GM21723 (cell line): ENCODE measurements at regions not wholly inside any gene's neighbourhood (a gene's known extent, or its start where the extent isn't known, plus 50 kb on each side); places are given as distances from the start of the nearest gene placed in this dataset.
"Not testable (repeated sequence)": the region's sequence is repeated elsewhere in the genome, so short reads cannot be mapped to it uniquely, and the experiment has no call there.

Experiments
- ATAC-seq: cut with Tn5 transposase; IDR thresholded peaks from one replicate; pipeline ENCODE4 v1.9.1; 2021; ENCODE audit warnings: mild to moderate bottlenecking, moderate library complexity; ENCODE audit not compliant: unreplicated experiment

DNA sequence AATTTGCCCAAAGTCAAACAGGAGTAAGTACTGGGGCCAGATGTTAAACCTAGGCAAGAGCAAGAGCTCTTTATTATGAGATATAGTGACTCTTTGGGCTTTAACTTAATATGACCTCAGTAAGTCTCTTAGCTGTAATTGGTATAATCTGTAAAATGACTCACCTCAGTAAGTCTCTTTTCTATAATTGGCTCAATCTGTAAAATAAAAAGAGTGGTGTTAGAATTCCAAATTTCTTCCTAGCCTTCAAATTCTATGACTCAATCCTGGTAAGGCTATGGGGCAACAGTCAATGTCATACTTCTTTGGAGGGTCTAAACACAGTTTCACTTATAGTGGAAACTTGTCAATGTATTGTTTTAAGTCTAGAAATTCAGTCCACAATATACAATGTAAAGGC is 1608.9 kb upstream of the PIK3C3 start:
- ATAC-seq: no peak

DNA sequence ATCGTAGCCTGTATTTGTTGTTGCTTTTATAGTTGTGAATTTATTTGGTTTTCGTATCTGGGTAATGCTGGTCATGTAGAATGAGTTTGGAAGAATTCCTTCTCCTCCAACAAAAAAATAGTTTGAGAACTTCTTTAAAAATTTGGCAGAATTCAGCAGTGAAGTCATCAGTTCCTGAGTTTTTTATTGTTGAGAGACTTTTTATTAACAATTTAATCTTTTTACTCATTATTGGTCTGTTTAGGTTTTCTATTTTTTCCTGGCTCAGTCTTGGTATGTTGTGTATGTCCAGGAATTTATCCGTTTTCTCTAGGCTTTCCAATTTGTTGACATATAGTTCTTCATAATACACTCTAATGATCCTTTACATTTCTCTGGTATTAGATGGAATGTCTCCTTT is 1613.3 kb upstream of the PIK3C3 start:
- ATAC-seq: no peak

DNA sequence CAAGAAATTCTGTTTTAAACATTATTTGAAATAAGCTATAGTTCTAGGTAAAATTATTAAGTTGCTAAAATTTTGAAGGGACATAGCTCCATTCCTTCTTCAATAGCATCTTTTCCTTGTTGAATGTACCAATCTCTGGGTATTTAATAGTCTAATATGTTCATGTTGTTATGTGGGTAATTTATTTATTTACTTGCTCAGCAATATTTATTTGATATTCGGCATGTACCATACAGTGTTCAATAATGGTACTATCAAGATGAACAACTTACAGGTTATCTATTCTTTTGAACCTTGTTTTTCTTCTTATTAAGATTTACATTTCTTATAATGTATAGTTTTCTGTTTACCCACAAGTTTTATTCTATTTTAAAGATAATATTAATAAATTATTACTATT is 1616.8 kb upstream of the PIK3C3 start:
- ATAC-seq: no peak

DNA sequence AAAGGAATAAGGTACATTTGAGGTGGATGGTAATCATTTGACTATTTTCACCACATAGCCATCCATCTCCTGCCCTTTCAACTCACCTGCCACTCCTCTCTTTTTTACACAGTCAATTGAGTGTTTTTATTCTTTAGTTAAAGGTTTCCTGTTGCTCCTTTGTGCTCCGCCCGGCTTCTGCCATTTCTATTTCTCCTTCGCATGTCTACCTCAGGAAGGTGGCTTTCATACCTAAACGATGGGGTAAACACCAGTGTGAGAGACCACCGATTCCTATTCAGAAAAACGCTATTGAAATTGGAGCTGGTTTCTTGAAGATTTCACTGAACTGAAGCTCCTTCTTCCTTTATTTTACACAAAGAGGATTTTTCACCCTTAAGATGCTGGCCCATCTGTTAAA is 1628.0 kb upstream of the PIK3C3 start:
- no peak for ATAC-seq

DNA sequence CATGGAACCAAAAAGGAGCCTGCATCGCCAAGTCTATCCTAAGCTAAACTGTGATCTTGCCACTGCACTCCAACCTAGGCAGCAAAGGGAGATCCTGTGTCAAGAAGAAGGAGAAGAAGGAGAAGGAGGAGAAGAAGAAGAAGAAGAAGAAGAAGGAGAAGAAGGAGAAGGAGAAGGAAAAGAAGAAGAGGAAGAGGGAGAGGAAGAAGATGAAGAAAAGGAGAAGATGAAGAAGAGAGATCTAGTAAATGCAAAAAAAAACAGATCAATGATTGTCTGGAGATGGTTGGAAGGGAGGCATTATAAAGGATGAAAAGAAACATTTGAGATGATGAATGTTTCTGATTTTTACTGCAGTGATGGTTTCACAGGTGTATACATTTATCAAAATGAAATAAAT is 1629.0 kb upstream of the PIK3C3 start:
- no peak for ATAC-seq

DNA sequence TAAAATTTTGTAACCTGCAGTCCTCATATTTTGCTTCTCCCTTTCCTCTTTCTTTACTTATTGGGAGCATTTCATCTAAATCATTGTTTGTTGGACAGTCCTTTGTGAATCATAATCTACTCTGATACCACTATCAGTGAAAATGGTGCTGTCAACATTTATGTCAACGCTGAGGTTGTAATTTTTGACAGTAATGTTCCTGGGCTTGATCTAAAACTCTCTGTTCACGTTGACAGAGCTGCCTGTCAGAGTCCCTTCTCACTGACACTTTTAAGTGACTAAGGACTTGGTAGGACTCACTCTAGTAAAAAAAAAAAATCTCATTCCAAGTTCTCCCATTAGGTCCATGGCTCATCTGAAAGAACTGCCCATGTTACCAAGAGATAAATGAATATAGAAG is 1640.8 kb upstream of the PIK3C3 start:
- no peak for ATAC-seq

DNA sequence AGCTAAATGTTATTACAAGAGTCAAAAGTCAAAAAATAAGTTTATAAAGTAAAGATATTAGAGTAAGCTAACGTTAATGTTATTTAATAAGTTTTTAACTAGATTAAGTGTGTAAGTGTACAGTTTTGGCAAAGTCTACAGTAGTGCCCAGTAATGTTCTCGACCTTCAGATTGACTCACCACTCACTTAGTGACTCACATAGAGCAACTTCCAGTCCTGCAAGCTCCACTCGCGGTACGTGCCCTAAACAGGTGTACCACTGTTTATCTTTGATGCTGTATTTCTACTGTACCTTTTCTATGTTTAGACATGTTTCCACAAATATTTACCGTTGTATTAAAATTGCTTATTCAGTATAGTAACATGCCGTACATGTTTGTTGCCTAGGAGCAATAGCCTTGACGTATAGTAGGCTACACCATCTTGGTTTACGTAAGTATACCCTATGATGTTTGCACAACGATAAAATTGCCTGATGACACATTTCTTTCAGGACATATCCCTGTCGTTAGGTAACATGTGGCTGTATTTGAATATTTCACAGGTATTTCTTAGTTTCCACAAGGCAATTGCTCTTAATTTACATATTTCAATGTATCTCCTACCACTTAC is 1641.9 kb upstream of the PIK3C3 start:
- ATAC-seq: no peak

DNA sequence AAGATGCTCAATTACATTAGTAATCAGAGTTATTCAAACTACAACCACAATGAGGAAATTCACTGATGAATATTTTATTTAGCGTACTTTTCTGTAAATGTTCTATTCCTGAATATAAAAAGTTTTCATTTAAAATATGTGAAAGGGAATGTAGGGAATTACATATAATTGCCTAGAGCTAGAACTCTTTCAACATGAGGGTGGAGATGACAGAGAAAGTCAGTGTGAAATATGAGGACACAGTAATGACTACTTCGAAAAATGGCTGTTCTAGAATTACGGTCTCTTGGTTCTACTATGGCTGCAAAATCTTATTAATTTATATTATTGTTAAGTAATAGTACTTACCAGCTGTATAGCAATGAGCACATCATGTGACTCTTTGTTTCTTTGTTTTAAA is 1647.4 kb upstream of the PIK3C3 start:
- no peak for ATAC-seq

DNA sequence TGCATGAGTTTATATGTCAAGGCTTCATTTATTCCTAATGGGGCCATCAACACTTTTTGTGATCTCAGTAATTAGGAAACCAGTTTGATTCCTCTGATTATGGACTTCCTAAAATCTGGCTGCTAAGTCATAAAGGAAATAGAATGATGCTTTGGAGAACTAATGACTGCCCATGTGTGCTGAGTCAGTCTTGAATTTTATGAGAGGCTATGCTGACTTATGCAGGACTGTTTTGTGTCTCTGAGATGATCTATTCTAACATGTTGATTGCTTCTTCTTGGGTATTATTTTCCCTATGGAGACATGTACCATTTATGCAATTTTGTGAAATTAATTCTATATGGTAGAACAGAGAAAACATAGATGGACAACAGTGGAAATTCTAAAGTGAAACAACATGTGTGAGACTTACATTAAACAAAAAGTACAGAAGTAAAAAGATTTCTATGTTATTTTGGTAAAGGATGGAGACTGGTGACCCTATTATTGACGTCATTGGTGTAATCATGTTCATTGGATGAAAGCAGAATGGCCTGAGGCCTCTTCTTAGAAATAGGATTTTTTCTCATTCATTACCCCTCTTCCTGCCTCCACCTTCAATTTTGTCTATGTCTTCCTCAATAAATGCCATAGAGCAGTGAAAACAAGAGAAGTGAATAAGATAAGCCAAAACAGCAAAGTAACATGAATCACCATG is 1658.2 kb upstream of the PIK3C3 start:
- ATAC-seq: no peak

DNA sequence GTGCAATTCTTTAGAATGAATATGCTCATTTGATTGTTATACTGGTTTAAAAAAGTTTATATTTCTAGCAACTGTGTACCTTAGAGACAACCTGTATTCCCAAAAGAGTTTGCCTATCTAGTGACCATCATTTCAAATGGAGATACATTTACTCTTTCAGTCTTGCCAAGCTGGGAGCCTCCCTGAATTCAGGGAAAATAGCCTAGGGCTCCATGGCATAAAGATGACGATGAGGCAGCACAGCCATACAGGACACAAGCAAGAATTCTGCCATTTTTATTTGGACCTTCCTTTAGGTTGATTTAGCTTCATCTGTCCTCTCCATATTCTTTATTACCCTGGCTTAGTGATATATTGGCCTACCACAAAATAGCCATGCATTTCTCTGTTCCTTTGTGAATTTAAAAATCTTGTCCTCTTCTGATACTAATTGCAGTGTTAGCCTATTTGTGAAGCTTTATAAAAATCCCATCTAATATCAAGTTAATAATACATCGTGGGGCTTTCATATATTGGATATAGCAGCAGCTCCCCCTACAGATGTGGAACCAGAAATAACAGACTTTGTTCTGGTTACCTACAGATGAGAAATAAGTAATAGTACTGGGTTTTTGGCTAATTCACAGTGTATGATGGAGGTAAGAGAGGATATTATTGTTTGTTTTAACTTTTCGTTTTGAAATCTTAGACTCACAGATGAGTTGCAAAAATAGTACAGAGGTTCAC is 1661.9 kb upstream of the PIK3C3 start:
- no peak for ATAC-seq

DNA sequence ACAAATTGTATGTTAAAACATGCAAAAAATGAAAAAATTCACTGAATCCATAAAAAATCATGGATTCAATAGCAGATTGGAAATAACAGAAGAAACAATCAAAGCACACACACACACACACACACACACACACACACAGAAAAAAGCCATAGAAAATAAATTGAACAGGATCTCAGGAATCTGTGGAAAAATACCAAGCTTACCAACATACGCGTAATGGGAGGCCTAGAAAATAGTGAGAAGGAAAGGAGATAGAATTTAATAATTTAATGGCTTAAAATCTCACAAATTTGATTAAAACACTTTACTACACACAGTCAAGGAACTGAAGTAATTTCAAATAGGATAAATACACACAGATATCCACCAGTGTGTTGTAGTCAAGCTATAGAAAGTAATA is 1671.5 kb upstream of the PIK3C3 start:
- no peak for ATAC-seq

DNA sequence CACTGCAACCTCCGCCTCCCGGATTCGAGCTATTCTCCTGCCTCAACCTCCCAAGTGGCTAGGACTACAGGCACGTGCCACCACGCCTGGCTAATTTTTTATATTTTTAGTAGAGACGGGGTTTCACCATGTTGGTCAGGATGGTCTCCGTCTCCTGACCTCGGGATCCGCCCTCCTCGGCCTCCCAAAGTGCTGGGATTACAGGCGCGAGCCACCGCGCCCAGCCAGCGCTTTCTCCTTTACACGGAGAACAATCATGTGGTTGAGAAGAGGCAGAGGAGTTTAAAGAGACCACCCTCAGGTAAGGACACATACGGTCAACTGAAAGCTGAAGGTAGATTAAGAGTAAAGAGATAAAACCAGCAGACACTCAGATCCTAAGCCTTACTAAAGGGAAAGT is 1673.7 kb upstream of the PIK3C3 start:
- ATAC-seq: not testable (repeated sequence)

DNA sequence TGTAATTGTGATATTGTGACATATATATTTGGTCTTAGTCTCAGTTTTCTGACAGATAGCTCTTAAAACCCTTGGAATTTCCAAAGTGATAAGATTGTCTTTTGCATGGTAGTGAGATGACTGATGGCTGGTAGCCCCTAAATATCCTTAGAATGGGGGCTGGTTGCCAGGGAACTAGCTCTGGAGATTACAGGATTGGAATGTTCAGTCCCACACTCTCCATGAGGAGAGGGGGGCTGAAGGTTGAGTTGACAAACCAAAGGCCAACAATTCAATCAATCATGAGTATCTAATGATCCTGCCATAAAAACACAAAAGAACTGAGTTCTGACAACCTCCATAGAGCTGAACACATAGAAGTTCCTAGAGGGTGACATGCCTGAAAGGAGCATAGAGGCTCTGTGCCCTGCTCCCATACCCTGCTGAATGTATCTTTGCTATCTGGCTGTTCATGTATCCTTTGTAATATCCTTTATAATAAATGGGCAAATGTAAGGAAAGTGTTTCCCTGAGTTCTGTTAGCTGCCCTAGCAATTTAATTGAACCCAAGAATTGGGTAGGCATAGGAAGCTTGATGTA is 1680.3 kb upstream of the PIK3C3 start:
- ATAC-seq: no peak

DNA sequence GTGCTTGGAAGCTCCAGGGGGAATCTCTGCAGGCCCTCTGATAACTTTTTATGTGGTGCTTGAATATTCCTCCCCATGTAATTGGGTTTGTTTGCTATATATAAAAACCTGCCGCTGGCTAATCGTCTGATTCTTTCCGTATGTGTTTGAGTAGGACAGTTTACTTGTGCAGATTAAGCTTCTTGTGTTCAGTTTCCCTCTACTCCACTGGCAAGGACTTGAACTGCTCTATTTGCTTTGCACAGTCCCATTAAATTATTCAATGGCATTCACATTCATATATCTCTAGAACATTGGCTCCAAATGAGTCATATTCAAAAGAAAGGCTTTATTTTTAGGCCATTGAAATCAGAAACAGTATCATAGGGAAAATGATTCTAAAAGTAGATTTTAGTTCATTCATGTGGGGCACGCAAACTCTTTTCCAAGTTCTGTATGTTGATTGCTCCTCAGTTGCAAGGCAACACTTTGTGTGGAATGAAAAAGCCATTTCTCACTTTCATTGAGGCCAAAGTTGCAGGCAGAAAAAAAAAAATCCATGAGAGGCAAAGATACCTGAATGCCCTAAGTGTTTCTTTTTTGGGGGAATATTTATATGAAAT is 1682.3 kb upstream of the PIK3C3 start:
- ATAC-seq: no peak

DNA sequence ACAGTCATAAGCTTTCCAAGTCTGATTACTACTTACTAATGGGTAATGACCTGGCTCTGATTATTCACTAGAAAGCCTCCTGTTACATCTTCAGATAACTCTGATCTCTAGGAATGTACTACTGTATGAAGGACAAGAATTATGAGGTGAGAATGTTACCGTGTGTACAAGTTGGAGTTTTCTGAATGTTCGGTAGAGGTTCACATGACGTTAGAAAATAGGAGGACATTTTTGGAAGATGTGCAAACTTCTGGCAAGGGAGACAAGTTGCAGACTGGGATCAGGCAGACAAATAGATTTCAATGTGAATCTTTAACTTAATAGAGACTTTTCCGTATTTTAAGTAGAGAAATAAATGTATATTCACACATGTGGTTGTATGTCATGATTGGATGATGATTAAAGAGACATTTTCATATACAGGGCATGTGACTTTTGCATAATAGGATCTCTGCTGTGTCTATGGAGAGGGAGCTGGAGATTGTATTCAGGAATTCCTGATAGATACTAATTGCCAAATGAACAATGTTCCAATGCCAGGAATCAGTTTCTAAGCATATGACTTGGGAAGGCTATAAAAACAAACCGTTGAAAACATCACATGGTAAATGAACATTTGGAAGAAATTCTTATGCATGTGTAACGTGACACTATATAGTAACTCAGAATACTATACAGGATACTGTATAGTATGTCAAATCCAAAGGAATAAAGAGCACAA is 1695.8 kb upstream of the PIK3C3 start:
- no peak for ATAC-seq

DNA sequence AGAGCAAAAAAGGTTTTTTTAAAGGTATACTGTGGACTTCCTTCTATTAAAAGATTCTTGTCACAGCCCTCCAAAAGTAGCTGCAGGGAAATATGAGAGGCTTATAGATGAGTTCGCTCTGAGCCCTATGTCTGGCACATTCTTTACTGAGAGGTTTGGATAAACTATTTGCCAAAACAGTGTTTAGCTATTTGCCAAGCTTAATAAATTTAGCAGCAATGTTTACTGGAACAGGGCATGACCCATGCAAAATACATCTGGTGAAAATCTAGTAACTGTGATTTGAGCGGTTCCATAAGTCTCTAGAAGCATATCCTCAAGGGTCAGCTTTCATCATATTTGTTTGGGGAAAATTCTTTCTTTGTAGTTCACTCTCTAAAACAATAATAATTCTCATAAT is 1696.7 kb upstream of the PIK3C3 start:
- ATAC-seq: no peak

DNA sequence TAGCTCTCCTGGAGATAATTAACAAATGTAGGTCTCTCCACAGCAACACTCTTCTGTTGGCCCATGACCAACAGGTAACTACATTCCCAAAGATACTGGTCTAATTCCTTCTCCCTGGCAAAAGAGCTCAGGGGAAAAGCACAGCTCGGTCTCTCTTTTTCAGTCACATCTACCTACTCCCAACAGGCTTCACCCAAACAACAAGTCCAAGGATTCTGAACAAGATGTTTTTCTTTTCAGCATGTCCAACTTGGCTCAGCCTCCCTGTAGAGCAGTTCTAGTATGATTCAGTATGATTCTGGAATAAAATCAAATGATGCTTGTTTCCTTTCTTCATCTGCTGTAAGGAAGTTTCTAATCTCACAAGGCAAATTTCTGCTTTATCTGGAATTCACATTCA is 1704.8 kb upstream of the PIK3C3 start:
- no peak for ATAC-seq

DNA sequence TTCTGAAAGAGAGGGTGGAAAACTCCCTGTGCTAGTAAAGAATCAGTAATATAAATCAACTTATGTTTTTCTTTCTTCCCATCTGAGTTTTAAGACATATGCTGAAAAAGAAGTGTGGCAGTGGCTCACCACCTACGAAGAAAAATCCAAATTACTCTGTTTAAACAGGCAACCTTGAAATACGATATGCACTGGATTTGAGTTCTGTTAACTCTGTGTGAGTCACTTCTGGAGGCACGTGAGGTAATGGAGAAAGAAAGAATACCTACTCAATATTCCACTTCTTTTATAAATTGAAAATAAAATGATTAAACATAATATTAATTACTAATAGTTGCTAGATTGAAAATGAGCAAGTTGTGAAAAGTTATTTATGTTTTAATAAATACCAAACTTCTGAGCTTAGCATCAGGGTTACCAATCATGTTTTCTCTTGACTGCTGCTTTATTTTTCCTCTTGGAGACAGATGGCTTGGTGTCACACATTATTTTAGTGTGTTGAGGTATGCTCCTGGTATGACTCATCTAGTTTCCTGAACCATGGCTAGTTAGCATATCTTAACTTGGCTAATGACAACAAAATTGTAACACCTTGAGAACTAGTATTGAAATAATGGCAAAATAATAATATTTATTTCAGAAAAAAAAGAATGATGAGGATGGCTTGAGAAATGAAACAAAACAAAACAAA is 1705.5 kb upstream of the PIK3C3 start:
- ATAC-seq: no peak

DNA sequence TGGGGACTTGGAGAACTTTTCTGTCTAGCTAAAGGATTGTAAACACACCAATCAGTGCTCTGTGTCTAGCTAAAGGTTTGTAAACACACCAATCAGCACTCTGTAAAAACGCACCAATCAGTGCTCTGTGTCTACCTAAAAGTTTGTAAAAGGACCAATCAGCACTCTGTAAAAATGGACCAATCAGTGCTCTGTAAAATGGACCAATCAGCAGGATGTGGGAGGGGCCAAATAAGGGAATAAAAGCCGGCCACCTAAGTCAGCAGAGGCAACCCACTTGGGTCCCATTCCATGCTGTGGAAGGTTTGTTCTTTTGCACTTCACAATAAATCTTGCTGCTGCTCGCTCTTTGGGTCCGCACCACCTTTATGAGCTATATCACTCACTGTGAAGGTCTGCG is 1709.4 kb upstream of the PIK3C3 start:
- not testable (repeated sequence) for ATAC-seq

DNA sequence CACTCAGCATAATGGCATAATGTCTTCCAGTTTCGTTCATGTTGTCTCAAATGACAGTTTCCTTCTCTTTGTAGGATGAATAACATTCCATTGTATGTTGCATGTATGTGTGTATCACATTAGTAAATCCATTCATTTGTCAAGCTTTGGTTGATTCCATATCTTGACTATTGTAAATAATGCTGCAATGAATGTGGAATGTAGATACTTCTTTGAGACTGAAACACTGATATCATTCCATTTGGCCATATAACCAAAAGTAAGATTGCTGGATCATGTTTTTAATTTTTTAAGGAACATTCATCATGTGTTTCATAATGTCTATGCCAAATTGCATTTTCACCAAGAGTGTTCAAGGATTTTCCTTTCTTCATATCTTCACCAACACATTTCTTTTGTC is 1711.4 kb upstream of the PIK3C3 start:
- no peak for ATAC-seq
